GM12864 (cell line): ENCODE measurements at regions not wholly inside any gene's neighbourhood (a gene's known extent, or its start where the extent isn't known, plus 50 kb on each side); places are given as distances from the start of the nearest gene placed in this dataset.

Experiments used
- DNase-seq: peaks from one replicate; pipeline ENCODE4 v3.0.0-alpha.2; 2011; ENCODE audit warnings: low read depth
- H3K4me3 ChIP-seq: 2 replicates; pipeline ENCODE4 v1.5.1; 2011; ENCODE audit warnings: mild to moderate bottlenecking, low read depth, low read length, control low read depth
- CTCF ChIP-seq: IDR thresholded peaks from 2 replicates; pipeline ENCODE4 v1.5.1; 2011; ENCODE audit warnings: low read depth, mild to moderate bottlenecking, moderate library complexity, low read length, control low read depth, inconsistent platforms; ENCODE audit errors: missing control alignments

- no peak for DNase-seq
- no peak overlapping the region for H3K4me3 ChIP-seq
- no peak for TF ChIP-seq CTCF
Observed at GRCh38 chr4:1534876-1535526, 128.8 kb upstream of the NKX1-1 start.

- no peak for DNase-seq
- no peak for TF ChIP-seq CTCF
- no peak overlapping the region for H3K4me3 ChIP-seq
Observed at GRCh38 chr4:1534095-1534872, 128.0 kb upstream of the NKX1-1 start.

- DNase-seq: no peak
- no peak for TF ChIP-seq CTCF
- no peak overlapping the region for H3K4me3 ChIP-seq
Observed at GRCh38 chr4:1533501-1534064, 127.3 kb upstream of the NKX1-1 start.

DNA sequence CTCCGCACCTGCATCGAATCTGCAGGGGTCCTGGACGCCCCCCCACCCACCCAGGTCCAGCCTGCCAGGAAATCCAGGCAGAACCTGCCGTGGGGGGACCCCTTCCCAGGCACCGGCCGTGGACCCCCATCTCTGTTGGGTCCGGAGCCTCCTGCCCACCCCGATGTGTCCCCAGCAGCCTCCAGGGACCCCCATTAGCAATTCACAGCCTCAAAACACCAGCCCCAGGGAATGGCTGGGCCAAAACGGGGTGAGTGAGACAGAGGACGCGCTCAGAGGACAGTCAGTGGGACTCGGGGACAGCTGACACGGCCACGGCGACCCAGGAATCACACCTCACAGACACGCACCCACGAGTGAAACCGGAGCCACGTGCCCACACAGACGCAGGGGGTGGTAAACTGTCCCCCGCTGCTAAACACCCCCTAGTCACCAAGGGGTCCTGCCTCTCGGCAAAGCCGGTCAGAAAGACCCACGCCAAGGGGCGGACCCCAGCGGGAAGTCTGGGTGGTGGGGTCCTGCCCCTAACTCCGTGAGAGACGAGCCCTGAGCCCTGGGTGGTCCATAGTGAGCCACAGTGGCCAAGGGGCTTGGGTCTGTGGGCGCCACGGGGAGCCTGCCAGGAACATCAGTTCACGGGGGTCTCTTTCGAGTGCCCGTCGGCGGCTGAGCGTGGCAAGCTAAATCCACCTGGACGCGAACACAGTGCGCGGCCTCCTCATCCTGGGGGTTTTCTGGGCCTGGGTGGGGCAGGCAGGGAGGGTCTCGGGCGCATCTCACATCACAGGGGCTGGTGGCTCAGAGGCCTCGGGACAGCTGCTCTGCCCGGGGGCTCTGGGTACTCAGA is 126.5 kb upstream of the NKX1-1 start:
- no peak for TF ChIP-seq CTCF
- DNase-seq: no peak
- no peak overlapping the region for H3K4me3 ChIP-seq

- no peak for TF ChIP-seq CTCF
- no peak overlapping the region for H3K4me3 ChIP-seq
- no peak for DNase-seq
Observed at GRCh38 chr4:1531683-1532548, 125.7 kb upstream of the NKX1-1 start.

GRCh38 chr4:1530356-1530755 is 124.1 kb upstream of the NKX1-1 start:
- TF ChIP-seq CTCF: no peak
- H3K4me3 ChIP-seq: no peak overlapping the region
- DNase-seq: no peak
